Astrocyte of the spinal cord (primary cell): ENCODE measurements at regions not wholly inside any gene's neighbourhood (a gene's known extent, or its start where the extent isn't known, plus 50 kb on each side); places are given as distances from the start of the nearest gene placed in this dataset.

Experiments
- DNase-seq: peaks from one replicate; pipeline ENCODE4 v3.0.0; 2011; ENCODE audit warnings: low read depth, low spot score
- H3K4me3 ChIP-seq: 2 replicates; pipeline ENCODE4 v1.5.1; 2011; ENCODE audit warnings: low read depth, mild to moderate bottlenecking, low read length, moderate library complexity
- CTCF ChIP-seq: IDR thresholded peaks from 2 replicates; pipeline ENCODE4 v1.5.1; 2012; ENCODE audit warnings: low read depth, mild to moderate bottlenecking, low read length, inconsistent platforms
- in situ Hi-C: cut with HindIII; loops from 2 replicates; pipeline ENCODE4 v1.10.0; 2017; ENCODE audit warnings: low sequenced_read_pairs

GRCh38 chr14:98956661-98957060, 315.3 kb downstream of the BCL11B start:
- no peak for TF ChIP-seq CTCF
- in situ Hi-C loops = no loop called here
- no peak for DNase-seq
- no peak overlapping the region for H3K4me3 ChIP-seq

GRCh38 chr14:98957211-98958047, 314.6 kb downstream of the BCL11B start:
- peak; percentile 74 for DNase-seq
- in situ Hi-C loops = no loop called here
- TF ChIP-seq CTCF = no peak
- H3K4me3 ChIP-seq = no peak overlapping the region

- in situ Hi-C loops = no loop called here
- no peak for TF ChIP-seq CTCF
- DNase-seq = no peak
- H3K4me3 ChIP-seq = no peak overlapping the region
Measured at GRCh38 chr14:98958048-98958631, 313.9 kb downstream of the BCL11B start.

- no peak for TF ChIP-seq CTCF
- in situ Hi-C loops = no loop called here
- H3K4me3 ChIP-seq = no peak overlapping the region
- no peak for DNase-seq
Measured at GRCh38 chr14:98958632-98959031, 313.4 kb downstream of the BCL11B start.

GRCh38 chr14:98959410-98959809, 312.6 kb downstream of the BCL11B start:
- in situ Hi-C loops = no loop called here
- DNase-seq = no peak
- no peak overlapping the region for H3K4me3 ChIP-seq
- TF ChIP-seq CTCF = no peak

GRCh38 chr14:98959958-98960616, 311.9 kb downstream of the BCL11B start:
- in situ Hi-C loops = no loop called here
- no peak for DNase-seq
- TF ChIP-seq CTCF = no peak
- no peak overlapping the region for H3K4me3 ChIP-seq
